HG02938 (cell line): ENCODE measurements at regions not wholly inside any gene's neighbourhood (a gene's known extent, or its start where the extent isn't known, plus 50 kb on each side); places are given as distances from the start of the nearest gene placed in this dataset.
"Not testable (repeated sequence)": the region's sequence is repeated elsewhere in the genome, so short reads cannot be mapped to it uniquely, and the experiment has no call there.

Source experiments
- ATAC-seq: cut with Tn5 transposase; IDR thresholded peaks from one replicate; pipeline ENCODE4 v1.9.1; 2021; ENCODE audit warnings: mild to moderate bottlenecking, moderate library complexity; ENCODE audit not compliant: unreplicated experiment

- ATAC-seq: not testable (repeated sequence)
These were observed 521.1 kb downstream of the ETNK1 start for GRCh38 chr12:23146070-23146469.

- no peak for ATAC-seq
These were observed 543.5 kb downstream of the ETNK1 start for GRCh38 chr12:23168459-23168858.

- no peak for ATAC-seq
These were observed 544.2 kb downstream of the ETNK1 start for GRCh38 chr12:23169012-23169695.

DNA sequence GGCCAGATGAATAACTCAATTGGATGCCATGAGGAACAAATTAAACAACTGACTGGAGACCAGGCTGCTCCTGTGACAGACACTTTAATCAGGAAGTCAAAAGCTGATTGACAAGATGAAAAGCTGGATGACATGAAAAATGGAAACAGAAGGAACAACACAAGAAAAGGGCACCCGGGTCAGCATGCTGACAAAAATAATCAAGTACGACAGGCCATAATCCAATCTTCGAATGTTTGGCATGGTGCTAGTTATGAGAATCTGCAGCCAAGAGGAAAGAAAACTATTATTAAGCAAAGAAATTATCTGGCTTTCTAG is 544.7 kb downstream of the ETNK1 start:
- no peak for ATAC-seq

- no peak for ATAC-seq
These were observed 549.9 kb downstream of the ETNK1 start for GRCh38 chr12:23174917-23175316.

DNA sequence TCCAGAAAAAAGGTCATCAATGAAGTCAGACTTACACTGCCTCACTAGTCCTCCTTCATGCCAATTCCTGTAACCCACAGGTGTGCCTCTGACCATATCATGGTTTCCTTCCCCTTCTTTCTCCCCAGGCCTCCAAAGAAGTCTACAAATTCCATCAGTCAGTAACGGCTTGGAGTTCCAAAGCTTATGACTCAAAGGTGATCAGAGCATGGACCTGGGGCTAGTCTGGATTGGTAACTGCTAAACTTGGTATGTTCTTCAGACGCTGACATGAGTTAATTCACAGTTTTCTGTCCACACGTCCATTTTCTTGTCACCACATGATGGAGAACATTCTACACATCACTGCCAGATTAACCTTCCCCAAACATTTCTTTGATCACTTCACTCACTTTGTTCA is 560.4 kb downstream of the ETNK1 start:
- ATAC-seq: no peak

DNA sequence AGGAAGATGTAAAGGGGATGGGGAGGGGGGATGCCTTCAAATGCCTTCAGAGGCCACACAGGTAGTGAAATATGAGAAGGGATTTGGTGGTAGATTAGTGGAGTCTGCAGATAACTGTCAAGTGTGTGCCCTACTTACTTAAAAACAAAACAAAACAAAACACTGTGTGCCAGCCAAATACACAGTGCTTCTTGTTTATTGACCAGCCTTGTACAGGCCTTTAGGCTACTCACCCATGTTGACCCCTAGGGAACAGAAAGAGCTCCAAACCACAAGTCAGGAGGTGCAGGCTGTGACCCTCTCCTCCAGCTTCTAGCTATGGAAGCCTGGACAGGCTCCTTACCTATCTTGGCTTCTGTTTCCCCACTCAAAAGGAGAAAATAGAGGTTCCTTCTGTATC is 562.0 kb downstream of the ETNK1 start:
- ATAC-seq: no peak

- ATAC-seq: no peak
These were observed 568.6 kb downstream of the ETNK1 start for GRCh38 chr12:23193552-23193951.

DNA sequence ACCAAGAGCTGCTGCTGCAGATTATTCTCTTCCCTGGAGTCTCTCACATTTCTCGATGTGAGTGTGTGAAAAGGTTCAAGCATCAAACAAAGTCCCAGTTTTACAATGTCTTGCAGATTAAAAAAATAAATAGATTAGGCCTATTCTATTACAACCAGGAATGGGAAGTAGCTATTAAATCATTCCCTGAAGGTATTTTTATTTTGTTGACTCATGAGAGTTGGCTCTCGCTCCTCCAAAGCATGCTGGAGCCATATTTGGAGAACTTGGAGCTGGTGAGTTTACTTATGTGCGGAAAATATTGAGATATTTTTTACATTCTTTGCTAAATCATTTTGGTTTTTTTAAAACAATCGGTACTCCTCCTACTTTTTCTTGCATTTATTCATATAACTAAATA is 572.3 kb downstream of the ETNK1 start:
- ATAC-seq: no peak

DNA sequence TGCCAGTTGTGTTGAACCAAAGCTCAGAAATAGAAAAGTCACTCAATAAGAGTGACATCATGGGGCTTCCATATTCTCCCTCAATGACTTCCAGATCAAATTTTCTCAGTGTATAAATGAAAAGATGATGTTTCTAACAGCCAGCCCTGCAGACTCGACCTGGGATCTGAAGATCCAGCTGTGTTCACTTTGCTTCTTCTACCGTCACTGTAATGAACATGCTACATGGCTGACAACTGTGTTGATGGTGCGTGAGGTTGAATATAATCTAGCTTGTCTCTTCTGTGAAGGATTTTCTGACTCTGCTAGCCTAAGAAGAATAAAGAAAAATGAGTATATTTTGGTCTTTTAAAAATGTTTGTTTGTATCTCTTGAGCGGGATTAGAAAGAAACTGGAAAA is 577.8 kb downstream of the ETNK1 start:
- ATAC-seq: no peak

GRCh38 chr12:23204933-23205778 is 580.2 kb downstream of the ETNK1 start:
- ATAC-seq: peak; percentile 87

DNA sequence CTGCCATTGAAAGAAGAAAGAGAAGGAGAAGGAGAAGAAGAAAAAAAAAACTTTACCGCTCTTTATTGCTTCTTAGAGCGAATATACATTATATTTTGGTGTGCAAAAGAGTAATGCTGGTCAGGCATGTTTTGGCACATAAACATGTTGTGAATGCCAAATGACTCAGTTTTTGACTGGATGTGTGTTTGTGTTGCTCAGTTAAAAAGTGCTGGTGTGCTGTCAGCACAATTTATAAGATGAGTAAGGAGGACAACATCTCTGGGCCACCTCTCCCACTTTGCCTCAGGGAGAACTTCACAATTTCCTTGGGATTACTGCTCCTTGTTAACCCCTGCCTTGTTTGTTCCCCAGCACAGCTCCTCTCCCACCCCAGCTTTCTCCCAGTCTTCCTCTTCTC is 584.8 kb downstream of the ETNK1 start:
- ATAC-seq: no peak

DNA sequence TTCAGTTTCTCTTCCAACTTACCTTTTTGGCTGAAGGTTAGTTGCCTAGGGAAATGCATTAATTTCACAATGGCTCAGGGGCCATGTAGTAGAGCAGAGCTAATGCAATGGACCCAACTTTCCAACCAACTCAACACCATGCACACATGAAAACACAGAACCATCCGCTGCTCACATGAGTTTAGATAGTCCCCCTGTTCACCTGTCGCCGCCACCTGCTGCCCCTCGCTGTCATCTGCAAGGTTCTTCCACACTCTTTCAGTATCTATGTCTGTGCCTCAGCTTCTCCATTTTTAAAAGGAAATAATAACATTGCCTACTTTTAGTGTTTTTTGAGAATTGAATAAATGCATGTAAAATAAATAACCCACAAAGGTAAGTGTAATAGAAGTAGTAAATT is 585.6 kb downstream of the ETNK1 start:
- no peak for ATAC-seq

GRCh38 chr12:23211384-23212320 is 586.7 kb downstream of the ETNK1 start:
- no peak for ATAC-seq

GRCh38 chr12:23217158-23217557 is 592.2 kb downstream of the ETNK1 start:
- ATAC-seq: no peak

DNA sequence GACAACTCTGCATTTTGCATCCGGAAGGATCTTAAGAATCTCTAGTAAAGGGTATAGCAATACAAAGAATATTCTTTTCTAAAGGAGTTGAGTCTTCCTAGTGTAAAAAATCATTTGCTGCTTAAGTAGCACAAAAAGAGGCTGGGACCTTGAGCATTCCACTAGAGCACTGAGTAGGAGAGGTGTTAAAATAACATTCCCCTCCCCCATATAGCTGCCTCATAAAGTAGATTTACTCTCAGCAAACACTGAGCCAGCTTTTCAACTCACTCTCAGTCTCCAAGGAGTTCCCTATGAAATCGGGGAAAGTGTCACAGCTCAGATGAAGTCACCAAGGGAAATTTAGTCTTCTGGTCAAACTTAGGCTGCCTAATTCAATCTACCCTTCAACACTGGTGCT is 592.7 kb downstream of the ETNK1 start:
- no peak for ATAC-seq

DNA sequence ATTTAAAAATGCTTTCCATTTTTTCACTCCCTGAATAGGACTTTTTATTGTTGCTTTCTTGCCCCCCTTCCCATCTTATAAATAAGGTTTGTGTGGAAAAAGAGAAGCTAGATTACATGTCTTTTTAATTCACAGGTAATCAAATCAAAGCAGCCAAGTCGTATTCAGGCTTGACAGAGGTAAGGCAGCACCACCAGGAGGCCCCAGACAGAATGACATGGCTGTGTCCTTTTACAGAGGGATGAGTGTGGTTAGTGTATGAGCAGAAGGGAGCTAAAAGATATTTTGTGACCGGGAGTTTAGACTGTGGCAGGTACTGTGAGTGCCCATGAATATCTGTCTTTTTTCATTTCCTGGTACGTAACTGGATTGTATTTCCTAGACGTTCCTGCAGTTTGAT is 596.1 kb downstream of the ETNK1 start:
- no peak for ATAC-seq

DNA sequence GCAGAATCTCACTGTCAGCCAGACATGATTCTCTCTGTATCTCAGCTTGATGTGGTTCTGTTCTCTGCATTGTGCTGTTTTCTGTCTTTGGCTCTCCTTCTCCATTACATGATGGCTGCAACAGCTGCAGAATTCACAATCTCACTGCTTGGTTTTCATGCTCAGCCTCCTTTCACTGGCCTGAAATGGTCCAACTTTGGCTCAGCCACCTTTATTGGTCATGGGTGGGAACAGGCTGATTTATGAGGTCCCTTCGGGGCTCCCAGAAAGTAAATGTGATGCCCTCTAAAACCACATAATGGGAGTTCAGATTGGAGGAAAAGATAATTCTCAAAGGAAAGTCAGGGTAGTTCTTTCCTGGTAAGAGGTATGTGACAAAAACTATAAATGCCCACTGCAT is 597.0 kb downstream of the ETNK1 start:
- ATAC-seq: no peak

- no peak for ATAC-seq
These were observed 597.8 kb downstream of the ETNK1 start for GRCh38 chr12:23222801-23223200.

- ATAC-seq: no peak
These were observed 603.1 kb downstream of the ETNK1 start for GRCh38 chr12:23228101-23228500.

GRCh38 chr12:23230899-23231298 is 605.9 kb downstream of the ETNK1 start:
- ATAC-seq: no peak
